KOPT-K1 (cell line): ENCODE measurements at regions not wholly inside any gene's neighbourhood (a gene's known extent, or its start where the extent isn't known, plus 50 kb on each side); places are given as distances from the start of the nearest gene placed in this dataset.

Source experiments
- H3K27ac ChIP-seq: fragments of 200-600 bp; sonication (generic); 2 replicates; pipeline ENCODE4 v1.5.1; 2016; ENCODE audit warnings: antibody characterized with exemption, mild to moderate bottlenecking, low read depth, low read length; ENCODE audit not compliant: poor library complexity, severe bottlenecking
- H3K36me3 ChIP-seq: fragments of 200-600 bp; sonication (generic); 2 replicates; pipeline ENCODE4 v1.5.1; 2017; ENCODE audit warnings: antibody characterized with exemption, mild to moderate bottlenecking, low read length, moderate library complexity; ENCODE audit not compliant: insufficient read depth
- H3K9me3 ChIP-seq: fragments of 200-600 bp; sonication (generic); 2 replicates; pipeline ENCODE4 v1.5.1; 2017; ENCODE audit warnings: antibody characterized with exemption, low read length, mild to moderate bottlenecking; ENCODE audit not compliant: insufficient read depth, poor library complexity, severe bottlenecking

DNA sequence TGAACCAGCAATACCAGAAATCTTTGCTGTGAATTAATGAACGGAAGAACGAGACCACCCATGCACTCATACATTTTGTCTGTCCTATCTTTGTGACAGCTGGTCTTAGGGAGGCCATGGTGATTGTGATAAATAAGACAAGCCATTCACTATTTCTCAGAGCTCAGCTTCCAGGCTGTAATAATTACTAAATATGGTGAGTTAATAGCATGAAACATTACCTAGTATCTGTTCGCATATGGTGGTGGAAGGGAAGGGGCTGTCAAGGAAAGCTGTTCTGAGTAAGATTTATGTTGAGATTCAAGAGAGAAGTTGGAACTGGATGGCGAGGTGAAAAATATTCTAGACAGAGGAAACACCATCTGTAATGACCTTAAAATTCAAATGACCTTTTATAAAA is 719.0 kb upstream of the ZNF385D start:
- no peak overlapping the region for H3K27ac ChIP-seq
- H3K36me3 ChIP-seq = no peaks in the 10 kb centered on the region
- H3K9me3 ChIP-seq = no peaks in the 10 kb centered on the region

DNA sequence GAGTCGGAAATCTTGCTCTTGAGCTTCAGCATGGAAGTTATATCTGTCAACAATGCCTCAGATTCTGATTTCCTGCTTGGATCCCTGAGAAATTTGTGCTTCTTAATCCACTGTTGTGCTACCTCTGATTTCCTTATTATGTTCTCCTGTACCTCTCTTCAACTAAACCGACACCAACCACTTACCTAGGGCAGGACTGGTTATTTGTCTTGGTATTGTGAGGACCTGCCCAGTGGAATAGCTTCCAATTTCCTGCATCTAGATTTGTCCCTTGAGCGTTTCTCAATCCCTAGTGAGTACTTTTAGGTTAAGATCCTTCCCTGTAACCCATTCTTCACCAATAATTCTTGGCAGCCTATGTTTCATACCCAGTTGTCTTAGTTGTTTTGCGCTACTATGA is 720.5 kb upstream of the ZNF385D start:
- H3K36me3 ChIP-seq = no peaks in the 10 kb centered on the region
- no peaks in the 10 kb centered on the region for H3K9me3 ChIP-seq
- H3K27ac ChIP-seq = no peak overlapping the region

DNA sequence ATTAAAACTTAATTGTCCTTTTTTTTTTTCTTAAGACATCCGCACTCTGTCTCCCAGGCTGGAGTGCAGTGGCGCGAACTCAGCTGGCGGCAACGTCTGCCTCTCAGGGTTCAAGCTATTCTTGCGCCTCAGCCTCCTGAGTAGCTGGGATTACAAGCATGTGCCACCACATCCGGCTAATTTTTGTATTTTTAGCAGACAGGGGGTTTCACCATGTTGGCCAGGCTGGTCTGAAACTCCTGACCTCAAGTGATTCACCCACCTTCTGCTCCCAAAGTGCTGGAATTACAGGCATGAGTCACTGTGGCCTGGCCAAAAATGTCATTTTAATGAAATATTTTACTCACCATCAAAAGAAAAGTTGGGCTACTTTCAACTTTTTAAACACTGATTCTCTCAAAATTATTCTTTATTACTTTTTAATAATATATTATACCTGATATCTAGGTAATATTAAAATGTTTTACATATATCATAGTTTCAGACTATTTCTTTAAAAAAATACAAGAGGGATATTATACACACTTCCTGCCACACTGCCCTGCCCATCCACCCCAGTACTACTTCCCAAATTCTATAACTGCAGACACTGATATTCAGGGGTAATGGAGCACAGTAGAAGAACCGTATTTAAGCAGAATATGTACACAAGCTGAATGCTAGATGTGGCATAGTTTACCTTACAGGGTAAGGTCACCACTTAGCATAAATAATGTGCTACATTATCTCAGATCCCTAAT is 723.9 kb upstream of the ZNF385D start:
- Histone ChIP-seq H3K36me3 (no peaks in the 10 kb centered on the region), H3K9me3 (no peaks in the 10 kb centered on the region), H3K27ac (no peak overlapping the region)

DNA sequence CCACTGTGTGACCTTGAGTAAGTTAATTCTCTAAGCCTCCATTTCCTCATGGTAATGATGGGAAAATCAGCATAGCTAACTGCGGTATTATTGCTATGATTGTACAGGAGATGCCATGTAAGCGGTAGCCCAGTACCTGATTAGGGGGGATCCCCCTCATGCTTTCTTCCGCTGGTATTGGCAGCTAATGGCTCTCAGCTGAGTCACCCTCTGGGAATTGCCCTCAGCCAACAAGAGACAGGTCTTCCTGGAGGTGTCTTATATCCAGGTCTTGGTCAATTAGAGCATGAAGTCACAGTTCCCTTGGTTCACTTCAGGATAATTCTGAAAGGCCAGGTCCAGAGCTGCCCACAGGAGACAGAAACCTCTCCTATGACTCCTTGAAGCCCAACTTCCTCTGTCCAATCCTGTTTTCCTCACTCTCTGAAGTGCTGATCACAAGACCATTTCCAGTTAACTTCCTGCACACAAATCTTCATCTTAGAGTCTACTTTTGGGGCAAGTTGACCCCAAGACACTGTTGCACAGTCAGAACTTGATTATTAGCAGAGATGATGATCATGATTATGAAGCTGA is 724.7 kb upstream of the ZNF385D start:
- H3K36me3 ChIP-seq = no peaks in the 10 kb centered on the region
- no peaks in the 10 kb centered on the region for H3K9me3 ChIP-seq
- H3K27ac ChIP-seq = no peak overlapping the region

DNA sequence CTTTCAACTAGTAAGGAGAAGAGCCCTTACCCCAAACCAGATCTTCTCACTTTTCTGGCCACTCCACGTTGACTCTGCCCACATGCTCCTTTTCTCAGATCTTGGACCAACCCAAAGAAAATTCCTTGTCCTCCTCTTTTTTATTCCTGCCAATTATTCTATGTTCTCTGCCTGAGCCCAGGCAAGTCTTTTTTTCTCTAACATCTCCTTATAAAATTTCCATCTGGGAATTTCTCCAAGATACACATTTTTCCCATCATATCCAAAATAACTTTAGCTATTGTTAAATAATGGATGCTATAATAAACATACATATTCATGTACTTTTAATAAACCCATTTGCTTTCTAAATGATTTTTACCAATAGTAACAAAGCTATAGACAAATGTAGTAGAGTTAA is 726.0 kb upstream of the ZNF385D start:
- Histone ChIP-seq H3K36me3 (no peaks in the 10 kb centered on the region), H3K9me3 (no peaks in the 10 kb centered on the region), H3K27ac (no peak overlapping the region)

DNA sequence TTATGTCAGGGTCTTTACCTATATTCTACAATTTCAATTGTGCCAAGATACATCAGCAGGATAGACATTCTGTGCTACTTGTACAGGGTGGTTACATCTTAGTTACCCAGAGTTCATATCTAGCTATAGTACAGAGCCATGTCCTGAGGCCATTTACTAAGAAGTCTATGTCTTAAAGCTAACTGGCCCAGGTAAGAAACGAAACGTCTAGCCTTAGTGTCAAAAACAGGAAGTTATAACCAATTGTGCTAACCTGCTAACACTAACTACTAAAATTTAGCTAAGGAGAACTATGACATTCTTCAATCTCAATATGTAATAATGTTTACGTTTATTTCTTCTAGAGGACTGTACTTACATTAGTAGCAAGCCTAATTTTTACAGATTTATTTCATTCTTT is 717.2 kb upstream of the UBE2E2 start:
- no peaks in the 10 kb centered on the region for H3K9me3 ChIP-seq
- no peak overlapping the region for H3K27ac ChIP-seq
- H3K36me3 ChIP-seq = no peaks in the 10 kb centered on the region

DNA sequence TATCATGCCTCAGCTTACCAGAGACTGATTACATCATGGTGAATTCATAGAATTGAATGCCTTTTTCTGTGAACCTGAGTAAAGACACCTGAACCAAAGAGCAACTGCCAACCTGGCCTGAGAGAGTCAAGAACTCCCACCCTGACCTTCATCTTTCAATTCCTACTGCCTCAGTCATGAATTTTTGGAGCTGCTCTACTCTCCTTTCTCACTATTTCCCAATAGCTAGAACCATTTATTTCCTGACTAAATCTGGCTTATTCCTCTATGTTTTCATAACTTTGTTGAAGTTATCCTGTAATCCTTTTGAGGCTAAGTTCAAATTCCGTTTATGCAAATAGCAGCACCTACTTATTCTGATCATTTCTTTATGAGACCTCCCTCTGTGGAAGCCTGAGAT is 712.4 kb upstream of the UBE2E2 start:
- Histone ChIP-seq H3K9me3 (no peaks in the 10 kb centered on the region), H3K27ac (no peak overlapping the region), H3K36me3 (no peaks in the 10 kb centered on the region)

DNA sequence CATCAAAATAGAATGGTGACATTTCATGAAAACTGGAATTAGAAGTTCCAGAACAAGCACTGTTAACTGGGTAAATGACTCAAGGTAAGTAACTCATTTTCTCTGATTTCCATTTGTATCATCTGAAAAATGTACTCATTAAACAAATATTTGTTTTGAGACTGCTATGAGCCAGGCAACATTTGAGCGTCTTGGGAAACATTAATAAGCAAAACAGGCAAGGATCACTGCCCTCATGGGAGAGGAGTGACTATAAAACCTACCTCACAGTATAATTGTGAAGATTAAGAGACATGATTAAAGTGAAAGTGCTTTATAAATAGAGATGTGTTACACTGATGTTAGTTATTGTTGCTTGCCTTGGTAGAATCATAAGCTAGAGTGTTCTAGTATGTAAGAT is 711.8 kb upstream of the UBE2E2 start:
- Histone ChIP-seq H3K36me3 (no peaks in the 10 kb centered on the region), H3K9me3 (no peaks in the 10 kb centered on the region), H3K27ac (no peak overlapping the region)

DNA sequence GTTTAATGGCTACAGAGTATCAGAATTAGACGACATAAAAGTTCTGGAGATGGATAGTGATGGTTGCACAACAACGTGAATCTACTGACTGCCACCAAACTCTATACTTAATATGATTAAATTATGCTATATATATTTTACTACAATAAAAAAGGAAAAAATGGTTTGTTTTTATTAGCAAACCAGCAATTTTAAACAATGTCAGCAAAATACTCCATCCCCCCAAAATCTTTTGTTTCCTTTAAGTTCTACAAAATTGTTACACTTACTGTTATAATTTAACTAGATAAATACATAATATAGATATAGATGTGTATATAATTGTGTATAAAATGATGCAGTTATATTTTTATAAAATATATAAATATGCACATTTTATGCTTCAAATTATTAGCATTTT is 710.8 kb upstream of the UBE2E2 start:
- Histone ChIP-seq H3K9me3 (no peaks in the 10 kb centered on the region), H3K27ac (no peak overlapping the region), H3K36me3 (no peaks in the 10 kb centered on the region)

DNA sequence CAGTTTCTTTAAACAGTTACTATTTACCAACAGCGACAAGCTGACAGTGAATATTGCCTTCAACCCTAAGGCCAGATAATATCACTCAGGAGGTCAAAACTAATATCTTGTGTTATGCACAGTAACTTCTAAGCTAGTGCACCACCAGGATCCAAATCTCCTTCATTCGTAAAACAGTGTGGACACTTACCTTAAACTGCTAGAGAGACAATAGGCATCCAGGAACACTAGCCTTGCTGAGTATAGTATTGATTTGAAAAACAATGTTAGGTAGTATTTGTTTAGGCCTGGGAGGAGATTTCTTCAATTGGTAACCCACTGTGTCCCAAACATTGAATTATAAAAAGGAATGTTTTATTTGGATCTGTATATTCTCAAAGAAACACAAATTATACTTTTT is 707.9 kb upstream of the UBE2E2 start:
- Histone ChIP-seq H3K9me3 (no peaks in the 10 kb centered on the region), H3K36me3 (no peaks in the 10 kb centered on the region), H3K27ac (no peak overlapping the region)

DNA sequence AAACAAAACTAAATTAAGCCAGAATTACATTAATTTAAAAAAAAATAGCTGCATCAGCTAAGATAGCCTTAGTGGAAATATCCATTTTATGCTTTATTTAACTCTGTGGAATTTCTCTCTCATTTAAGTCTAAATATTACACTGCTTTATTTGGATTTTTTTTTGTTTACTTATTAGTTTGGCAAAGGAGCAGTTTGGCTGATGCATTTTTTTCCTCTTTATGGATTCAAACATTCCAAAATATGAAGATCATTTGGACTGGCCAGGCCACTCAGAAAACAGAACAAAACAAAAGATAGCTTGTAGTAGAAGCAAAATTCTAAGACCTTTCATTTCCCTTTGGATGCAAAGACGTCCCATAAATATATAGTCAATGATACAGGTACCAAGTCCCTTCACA is 707.3 kb upstream of the UBE2E2 start:
- Histone ChIP-seq H3K27ac (no peak overlapping the region), H3K36me3 (no peaks in the 10 kb centered on the region), H3K9me3 (no peaks in the 10 kb centered on the region)

DNA sequence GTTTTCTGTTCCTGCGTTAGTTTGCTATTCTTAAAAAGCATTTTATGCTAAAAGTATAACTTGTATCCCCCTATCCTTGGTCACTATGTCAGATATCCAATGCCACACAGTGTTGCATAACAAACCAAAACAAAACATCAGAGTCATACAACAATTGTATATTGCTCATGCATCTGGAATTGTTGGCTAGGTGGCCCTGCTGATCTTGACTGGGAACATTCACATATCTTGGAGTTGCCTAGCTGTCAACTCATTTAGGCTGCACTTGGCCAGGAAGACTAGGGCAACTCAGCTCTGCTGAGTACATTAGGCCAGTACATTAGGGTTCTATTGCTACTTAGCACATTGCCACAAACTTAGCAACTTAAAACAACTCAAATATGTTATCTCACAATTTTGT is 706.5 kb upstream of the UBE2E2 start:
- H3K27ac ChIP-seq = no peak overlapping the region
- H3K36me3 ChIP-seq = no peaks in the 10 kb centered on the region
- no peaks in the 10 kb centered on the region for H3K9me3 ChIP-seq

DNA sequence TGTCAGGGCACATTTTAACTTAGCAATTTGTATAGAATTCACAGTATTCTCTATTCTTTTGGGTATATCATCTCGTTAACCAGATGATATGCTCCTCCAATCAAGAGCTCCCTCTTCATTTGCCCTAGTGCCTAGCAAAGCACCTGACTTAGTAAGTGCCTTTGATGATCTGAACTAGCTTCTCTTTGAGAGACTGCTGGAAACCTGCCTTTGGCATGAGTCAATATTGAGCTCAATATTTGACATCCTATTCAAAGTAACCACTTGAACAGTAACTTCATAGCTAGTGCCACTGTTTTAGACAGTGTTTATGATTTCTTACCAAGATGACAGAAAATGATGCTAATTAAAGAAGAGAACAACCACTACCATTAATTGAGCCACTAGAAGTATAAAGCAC is 696.3 kb upstream of the UBE2E2 start:
- Histone ChIP-seq H3K36me3 (no peaks in the 10 kb centered on the region), H3K9me3 (no peaks in the 10 kb centered on the region), H3K27ac (no peak overlapping the region)

DNA sequence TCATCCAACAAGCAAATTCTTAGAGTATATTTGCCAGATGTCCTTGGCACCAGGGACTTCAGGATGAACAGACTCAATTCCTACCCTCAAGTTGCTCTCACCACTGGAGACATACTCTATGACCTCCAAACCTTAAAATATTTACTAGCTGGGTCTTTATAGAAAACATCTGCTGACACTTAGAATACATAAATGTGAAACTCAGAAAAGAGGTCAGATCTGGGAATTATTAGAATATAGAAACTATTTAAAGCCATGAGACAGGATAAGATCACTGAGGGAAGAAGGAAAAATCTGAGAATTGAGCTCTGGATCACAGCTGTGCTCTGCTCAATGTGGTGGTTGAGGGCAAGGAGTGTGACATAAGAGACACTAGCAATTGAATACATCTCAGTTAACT is 695.4 kb upstream of the UBE2E2 start:
- H3K27ac ChIP-seq = no peak overlapping the region
- no peaks in the 10 kb centered on the region for H3K9me3 ChIP-seq
- no peaks in the 10 kb centered on the region for H3K36me3 ChIP-seq

DNA sequence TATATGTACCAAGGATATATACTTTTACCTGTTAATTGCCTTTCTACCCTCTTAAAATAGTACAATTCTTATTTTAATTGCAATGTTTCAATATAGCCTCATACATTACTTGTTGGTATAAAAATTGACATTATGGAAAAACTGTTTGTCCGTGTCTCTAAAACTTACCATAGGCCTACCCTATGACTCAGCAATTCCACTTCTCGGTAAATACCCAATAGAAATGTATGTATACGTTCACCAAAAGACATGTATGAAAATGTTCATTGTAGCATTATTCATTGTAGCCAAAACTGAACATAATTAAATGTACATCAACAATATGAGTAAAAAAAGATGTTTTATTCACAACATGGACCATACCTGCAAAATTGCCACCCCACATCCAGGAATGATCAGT is 679.2 kb upstream of the UBE2E2 start:
- H3K36me3 ChIP-seq = no peaks in the 10 kb centered on the region
- H3K27ac ChIP-seq = no peak overlapping the region
- no peaks in the 10 kb centered on the region for H3K9me3 ChIP-seq

DNA sequence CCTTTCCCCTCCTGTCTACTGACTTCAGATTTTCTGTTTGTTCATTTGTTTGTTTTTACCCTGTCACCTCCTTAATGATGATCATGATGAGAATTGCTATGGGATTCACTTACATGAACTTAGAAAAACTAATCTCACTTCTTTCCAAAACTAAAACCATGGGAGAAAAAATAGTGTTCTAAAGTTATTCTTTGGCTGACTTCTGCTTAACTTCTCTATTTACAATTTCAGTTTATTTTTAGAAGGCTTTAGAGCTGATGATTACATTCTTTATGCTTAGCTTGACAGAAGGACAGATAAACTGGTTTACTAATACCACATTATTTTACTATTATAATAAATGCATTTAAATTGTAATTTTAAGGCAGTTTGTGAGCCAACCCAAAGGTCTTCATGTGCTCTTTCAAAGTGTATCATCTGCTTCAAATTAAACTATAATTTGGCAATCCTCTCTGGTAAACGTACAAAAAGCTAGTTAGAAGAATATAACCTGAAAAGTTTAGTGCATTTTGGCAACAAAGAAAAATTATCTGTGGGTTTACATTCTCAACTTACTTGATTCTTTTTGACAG is 676.8 kb upstream of the UBE2E2 start:
- Histone ChIP-seq H3K27ac (no peak overlapping the region), H3K36me3 (no peaks in the 10 kb centered on the region), H3K9me3 (no peaks in the 10 kb centered on the region)
